T-helper 2 cell treated with Interferon-gamma antibody and Interleukin-4, amounts not matched to agents 100 ng/mL and 5 ng/mL, for 36 hours (primary cell): ENCODE measurements at regions not wholly inside any gene's neighbourhood (a gene's known extent, or its start where the extent isn't known, plus 50 kb on each side); places are given as distances from the start of the nearest gene placed in this dataset.

Experiments
- intact Hi-C: fragments of 100-400 bp; cut with micrococcal nuclease; formaldehyde crosslinking; loops from one replicate; pipeline ENCODE4 v1.15.1; 2023

DNA sequence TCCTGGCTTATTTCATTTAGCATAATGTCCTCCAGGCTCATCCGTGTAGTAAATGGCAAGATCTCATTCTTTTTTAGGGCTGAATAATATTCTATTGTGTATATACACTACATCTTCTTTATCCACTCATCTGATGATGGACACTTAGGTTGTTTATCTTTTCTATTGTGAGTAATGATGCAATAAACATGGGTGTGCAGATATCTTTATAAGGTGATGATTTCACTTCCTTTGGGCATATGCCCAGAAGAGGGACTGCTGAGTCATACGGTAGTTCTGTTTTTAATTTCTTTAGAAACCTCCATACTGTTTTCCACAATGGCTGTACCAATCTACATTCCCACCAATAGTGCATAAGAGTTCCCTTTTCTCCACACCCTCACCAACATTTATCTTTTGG lies 317.6 kb upstream of the CNKSR2 start:
- intact Hi-C loops: no loop called here

DNA sequence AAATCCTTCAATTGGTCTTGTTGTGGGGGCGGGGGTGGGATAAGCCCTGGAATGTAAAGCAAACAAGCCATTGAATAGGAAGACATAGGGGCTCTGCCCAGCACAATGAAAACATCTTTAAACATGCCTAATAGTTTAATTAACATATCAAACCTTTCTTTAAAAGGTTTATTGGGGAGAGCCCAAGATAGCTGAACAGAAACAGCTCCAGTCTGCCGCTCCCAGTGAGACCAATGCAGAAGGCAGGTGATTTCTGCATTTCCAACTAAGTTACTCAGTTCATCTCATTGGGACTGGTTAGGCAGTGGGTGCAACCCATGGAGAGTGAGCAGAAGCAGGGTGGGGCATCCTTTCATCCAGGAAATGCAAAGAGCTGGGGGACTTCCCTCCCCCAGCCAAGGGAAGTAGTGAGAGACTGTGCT lies 327.2 kb upstream of the CNKSR2 start:
- intact Hi-C loops: no loop called here

DNA sequence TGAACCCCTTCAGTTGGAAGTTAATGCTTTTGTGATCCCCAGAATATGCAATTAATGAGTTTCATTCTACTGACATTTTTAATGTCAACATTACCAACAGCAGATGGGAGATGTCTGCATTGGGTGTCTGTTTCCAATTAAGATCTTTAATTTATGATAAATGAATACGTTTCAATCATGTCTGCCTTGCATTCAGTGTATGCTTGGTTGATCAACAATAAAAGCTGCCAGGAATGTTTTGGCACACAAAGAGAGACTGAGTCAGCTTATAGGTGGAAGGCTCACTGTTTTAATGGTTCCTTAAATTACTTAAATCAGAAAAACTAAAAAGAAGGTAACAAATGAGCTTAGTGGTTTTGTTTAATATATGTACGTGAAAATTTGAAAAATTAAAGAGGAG lies 359.9 kb upstream of the CNKSR2 start:
- intact Hi-C loops: no loop called here

DNA sequence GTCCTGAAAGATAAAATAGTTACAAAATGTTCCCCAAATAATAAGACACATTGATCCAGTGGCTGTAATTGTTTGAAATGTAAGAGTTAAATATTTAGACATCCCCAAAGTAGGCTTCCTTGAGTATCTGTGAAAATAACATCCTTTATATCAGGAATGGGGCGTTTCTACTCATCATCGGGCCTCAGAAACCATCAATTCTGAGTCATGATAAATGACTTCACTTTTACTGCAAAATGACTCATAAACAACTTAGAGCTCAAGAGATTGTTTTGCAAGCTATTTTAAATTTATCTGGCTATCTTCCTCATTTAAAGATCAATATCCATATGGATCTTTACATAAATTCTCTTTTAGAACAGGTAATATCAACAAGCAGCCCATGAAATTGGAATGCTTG lies 369.4 kb upstream of the CNKSR2 start:
- intact Hi-C loops: no loop called here

DNA sequence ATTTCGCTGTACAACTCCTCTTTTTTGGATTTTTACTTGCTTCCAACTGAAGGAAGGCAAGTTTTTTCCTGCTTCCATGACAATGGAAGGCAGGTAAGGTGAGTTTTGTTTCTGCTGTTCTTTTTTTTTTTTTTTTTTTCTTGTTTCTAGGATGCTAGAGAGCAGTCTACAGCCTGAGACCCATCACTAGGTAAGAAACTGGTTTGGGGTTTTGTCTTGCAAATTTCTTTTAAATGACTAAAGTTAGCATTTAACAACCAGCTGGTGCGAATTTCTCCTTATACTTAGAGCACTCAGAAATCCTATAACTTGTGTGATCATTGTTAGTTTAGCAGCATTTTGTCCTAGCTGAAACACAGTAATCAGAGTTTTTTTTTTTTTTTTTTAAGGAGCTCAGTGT lies 378.4 kb upstream of the CNKSR2 start:
- intact Hi-C loops: no loop called here

DNA sequence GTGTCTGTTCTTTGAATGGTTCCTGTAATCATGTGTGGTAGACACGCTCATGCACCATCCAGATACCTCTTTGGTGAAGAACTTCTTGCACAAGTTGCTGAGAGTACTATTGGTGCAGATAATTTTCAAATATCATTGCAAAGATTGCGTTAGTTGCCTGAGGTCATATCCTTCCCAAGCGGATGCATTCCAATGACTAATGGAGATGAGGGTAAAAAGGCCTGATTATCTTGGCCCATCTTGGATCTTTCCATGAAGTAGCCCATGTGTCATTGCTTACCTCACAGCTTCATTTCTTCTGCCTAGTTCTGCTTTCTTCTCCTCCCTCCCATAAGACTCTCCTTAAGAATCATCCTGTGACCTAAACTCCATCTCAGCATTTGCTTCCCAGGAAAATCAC lies 384.9 kb upstream of the CNKSR2 start:
- intact Hi-C loops: no loop called here

DNA sequence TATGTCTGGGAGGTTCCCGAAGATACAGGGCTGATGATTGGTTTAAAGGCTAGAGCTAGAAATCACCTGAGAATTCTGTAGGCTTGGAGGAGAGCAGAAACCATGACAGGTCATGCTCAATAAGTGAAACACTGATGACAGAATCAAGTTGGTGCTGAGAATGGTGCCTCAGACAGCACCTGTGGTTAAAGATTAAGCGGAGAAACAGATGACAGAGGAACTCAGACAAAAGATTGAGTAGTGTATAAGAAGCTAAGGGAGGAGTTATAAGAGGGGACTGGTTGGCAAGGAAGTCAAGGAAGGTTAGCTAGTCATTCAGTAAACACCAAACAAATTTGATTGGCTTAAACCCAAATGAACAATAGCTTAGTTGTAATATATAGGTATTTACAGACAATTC lies 385.4 kb upstream of the CNKSR2 start:
- intact Hi-C loops: no loop called here

DNA sequence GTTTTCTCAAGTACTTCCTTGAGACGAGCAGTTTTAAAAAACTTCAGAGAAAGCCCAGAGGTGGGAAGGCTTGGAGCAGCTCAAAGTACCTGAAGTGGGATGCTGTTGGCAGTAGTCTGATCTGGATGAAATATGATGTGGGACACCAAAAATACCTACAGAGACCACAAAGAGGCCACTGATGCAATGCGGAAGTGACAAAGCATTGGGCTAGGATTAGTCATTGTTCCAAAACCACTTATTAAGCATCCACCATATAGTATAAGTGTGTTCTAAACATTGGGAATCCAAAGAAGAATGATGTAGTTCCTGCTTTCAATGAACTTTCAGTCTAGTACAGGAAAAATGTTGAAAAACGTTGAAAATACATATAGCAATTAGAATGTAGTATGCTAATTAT lies 386.1 kb upstream of the CNKSR2 start:
- intact Hi-C loops: no loop called here

DNA sequence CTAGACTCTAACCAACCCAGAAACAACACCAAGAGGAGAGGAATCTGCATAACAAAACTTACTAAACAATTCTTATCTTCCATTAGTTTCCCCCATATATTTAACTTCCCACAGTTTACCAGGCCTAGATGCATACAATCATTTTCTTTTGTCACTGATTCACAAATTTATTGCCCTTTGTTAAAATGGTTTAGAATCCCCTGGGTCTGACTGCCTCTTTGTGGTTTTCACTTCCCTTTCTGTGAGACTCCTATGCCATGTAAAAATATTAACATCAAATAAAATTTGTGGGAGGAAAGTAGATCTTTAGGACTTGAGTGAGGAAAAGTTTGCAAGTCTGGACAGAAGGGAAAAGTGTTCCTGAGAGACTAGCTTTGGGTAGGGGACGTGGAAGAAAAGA lies 393.8 kb upstream of the CNKSR2 start:
- intact Hi-C loops: no loop called here

DNA sequence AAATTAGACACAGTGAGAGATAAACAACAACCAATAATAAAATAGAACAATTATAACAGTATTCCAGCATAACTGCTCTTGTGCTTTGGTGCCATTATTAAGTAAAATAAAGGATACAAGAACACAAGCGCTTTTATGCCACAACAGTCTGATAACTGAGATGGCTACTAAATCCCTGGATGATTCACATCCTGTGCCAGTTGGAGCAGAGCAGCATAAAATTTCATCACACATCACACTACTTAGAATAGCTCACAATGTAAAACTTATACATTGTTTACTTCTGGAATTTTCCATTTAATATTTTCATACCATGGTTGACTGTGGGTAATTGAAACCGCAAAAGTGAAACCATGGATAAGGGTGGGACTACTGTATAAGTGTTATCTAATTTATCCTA lies 399.9 kb upstream of the CNKSR2 start:
- intact Hi-C loops: no loop called here

DNA sequence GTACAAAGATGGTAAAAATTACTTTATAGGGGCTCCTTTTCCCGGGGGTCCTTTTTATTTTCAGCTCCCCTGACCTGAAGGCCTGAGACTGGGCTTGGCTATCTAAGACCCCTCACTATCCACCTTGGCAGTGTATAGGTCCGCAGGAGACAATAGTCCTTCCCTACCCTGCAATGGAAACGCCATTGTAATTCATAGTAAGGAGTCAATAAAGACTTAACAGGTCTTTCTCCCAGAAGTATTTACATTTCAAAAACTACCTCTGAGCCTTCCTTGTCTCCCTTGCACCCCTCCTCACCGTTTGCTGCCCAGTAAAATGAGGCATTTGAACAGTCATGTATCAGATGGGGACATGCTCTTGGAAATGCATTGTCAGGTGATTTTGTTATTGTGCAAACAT lies 401.2 kb upstream of the CNKSR2 start:
- intact Hi-C loops: no loop called here

DNA sequence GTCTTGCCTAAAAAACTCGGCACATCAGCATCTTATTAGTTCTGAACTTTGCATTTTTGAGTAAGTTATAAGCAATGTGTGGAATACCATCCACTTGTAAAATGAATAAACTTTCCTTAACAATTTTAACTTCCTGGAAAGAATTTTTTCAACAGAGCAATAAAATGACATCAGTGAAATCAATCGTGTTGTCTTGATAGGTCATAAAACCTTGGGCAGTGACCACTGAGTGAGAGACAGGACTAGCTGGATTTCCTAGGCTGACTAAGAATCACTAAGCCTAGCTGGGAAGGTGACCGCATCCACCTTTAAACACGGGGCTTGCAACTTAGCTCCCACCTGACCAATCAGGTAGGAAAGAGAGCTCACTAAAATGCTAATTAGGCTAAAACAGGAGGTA lies 403.0 kb upstream of the CNKSR2 start:
- intact Hi-C loops: no loop called here

DNA sequence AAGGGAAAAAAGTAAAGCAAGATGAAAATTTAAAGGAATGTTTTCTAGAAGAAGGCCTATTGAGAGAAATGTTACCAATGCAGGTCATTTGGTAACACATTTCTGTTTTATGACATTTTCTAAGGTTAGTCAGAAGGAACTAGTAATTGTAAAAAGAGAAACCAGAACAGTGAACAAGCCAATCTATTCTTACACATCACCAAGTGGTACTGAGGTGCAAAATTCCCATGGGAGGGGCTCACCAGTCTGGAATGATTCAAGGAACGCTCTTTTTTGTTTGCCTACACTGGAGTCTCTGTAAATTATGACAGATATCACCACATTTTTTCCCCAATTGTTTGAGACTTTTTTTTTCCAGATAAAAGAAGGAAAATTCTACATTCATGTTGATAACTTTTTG lies 404.7 kb upstream of the CNKSR2 start:
- intact Hi-C loops: no loop called here

DNA sequence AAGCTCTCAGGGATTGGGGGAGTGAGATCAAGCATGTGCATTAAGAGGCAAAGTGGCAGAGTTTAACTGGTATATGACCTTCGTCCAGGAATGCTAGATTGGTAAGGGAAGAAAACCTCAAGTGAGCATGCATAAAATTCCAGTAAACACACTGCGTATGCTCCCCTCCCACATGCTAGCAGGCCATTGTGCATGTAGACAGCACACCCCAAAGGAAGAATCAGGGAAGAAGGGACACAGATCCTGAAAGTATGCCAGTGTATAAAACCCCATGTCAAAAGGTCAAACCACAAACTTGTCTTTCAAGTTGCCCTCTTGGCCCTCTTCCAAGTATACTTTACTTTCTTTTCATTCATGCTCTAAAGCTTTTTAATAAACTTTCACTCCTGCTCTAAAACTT lies 405.2 kb upstream of the CNKSR2 start:
- intact Hi-C loops: no loop called here

DNA sequence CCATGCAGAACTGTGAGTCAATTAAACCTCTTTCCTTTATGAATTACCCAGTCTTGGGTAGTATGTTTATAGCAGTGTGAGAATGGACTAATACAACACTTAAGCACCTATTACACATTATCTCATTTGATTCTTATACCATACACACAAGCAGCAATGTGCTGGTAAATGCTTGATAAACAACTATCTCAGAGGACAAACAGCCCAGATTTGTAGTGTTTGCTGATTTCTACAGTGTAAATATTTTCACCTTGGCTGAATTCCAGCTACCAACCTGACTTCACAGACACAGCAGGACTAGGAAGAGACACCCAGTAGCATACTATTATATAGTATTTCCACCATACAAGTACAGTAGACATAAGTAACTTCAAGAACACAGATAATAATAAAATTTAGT lies 406.5 kb upstream of the CNKSR2 start:
- intact Hi-C loops: no loop called here

DNA sequence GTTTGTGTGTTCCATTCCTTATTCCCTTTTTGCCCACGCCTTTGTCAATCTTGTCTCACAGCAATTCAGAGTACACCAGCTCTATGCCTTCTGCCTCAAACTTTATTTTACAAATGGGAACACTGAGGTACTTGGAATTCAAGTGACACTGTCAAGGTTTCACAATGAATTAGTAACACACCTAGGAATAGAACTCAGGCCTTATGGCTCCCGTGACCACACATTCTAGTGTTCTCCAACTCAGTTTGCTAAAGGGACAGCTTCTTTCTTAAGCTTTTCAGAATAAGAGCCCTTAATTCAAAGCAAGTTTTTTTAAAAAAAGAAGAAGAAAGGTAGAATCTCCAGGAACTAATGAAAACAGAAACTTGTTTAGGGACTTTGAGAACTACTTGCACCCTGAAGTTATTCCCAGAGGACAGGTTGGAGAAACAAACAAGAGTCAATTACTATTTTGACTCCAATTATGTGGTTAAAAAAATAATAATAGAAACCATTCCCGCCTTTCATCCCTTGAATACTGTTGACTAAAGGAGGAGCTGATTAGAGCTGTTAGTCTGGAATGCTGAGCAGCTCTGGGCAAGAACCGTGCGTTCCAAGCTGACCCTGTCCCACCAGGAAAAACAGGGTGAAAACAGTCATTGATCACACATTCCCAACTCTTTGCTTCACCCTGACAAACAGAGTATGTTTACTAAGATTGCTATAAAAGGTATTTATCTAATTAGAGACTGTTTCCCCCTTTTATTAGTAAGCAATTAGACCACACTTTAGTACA lies 408.8 kb upstream of the CNKSR2 start:
- intact Hi-C loops: no loop called here

DNA sequence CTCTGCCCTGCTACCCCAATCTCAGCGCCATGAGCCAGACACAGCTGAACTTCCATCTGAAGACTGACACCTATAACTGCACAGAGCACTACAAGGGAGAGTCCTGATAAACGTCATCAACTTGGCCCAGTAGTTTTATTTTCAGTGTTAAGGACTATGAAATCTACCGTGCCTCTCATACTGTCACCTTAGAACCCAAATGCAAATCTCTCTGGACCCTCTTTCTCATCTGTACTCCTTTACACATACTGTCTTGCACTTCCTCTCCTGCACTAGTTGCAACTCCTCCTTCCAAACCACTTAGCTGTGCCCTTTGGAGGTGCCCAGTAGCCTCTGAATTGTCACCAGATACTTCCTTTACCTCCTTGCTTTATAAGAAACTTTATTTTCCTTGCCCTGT lies 420.2 kb upstream of the CNKSR2 start:
- intact Hi-C loops: no loop called here

DNA sequence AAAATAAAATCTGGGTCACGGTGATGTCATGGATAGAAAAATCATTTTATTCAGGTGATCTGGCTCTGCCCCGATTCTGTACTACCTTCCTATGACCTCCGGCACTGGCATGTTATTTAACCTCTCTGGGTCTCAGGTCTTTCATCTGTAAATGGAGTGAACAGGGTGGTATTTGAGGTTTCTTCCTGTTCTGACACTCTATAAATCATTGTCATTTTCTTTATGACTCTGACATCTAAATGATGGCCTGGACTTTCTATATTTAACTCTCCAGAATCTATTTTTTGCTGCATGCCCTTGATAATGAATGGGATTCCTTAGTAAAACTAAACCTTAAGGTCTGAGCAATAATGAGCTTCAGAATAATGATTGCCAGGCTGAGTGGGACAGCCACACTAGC lies 422.0 kb upstream of the CNKSR2 start:
- intact Hi-C loops: no loop called here

DNA sequence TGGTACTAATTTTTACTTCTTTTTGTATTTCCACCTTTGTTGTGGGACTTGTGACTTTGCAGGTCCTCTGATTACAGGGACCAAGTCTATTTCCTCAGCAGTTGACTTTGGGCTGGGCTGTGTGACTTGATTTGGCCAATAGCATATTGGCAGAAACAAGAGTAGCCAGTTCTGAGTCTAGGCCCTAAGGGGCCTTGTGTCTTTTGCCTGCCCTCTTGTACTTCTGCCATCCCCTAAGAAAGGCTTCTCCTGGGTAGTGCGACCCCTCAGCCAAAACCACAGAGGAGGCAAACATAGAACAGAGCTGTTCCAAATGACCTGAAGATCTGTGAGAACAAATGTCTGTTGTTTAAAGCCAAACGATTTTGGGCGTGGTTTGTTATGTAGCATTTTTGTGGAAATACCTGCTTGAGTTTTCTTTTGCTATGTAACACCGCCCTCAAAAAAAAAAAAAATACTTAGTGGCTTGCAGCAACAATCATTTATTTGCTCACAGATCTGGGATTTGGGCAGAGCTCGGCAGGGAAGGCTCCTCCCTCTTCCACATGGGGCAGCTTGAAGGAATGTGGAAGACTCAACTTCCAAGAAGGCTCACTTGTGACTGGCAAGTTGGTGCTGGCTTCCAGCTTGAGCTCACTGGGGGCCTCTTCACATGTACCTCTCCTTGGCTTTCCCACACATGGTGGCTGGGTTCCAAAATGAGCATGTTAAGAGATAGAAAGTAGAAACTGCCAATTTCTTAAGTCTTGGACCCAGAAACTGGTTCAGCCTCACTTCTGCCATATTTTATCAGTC lies 423.0 kb upstream of the CNKSR2 start:
- intact Hi-C loops: no loop called here

DNA sequence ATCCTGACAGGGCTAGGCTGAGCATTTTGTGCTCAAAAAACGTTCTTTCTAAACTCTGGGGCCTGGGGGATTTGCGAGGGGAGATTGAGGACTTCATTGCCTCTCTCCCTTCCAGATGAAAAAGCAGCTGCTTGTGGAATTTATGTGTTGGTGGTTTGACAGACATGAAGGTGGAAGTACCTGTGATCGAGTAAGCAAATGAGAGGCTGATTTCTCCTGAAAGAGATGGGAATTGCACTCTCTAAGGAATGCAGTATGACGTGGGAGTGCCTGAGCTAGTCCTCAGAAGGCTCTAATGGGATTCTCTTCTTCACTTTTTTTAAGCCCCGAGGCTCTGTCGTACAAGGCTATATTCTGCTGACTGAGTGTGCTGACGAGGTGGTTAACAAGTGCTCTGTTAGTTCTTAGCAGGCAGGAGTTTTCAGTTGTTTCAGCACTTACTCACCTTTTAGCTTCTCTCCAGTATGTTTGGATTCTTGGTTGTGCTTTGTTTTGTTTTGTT lies 426.8 kb upstream of the CNKSR2 start:
- intact Hi-C loops: no loop called here

DNA sequence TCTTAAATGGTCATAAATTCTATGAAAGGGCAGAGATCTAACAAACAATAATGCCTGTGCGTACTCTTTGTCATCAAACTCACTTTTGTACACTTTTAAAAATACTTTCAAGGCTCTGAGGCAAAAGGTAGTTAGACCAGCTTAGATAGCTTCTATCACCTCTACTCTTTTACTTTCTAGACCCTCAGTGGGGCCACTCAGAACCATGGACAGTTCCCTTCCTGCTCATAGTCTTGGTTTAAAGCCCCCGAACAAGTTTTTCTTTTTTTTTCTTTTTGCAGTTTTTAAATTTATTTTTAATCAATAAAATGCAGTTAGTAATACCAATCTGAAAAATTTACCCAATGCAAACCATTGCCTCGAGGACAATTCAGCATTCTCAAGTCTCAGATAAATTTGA lies 460.5 kb upstream of the CNKSR2 start:
- intact Hi-C loops: no loop called here

DNA sequence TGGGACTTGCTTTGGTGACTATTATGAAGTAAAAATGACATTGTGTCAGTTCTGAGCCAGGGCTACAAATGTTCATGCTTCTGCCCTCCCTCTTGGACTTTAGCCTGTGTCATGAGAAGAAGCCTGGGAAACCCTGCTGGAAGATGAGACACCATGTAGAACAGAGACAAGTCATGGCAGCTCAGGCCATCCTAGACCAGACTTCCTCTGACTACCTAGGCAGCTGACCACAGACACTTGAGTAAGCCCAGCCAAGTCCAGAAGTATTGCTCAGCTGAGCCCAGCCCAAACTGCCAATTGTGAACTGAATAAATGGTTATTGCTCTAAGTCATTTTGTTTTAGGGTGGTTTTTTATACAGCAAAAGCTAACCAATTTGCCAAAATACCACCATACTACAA lies 467.6 kb upstream of the CNKSR2 start:
- intact Hi-C loops: no loop called here

DNA sequence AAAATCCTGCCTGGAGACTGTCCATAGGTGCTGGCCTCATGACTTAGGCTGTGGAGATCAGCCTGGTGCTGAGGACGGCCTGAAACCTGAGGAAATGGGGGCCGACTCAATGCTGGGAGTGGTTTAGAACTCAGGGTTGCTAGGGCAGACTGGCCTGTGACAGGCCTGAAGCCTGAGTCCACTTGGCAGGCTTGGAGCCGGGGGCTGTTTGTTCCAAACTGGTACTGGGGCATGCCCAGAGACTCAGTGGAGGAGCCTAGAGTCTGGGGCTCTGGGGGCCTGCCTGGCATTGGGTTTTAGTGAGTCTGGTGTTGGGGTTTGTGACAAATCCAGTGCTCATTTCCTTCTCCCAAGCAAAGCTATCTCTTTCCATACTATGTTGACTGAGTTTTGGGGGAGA lies 489.7 kb upstream of the CNKSR2 start:
- intact Hi-C loops: no loop called here
